Fibroblast of skin of left quadriceps (primary cell): ENCODE measurements at regions not wholly inside any gene's neighbourhood (a gene's known extent, or its start where the extent isn't known, plus 50 kb on each side); places are given as distances from the start of the nearest gene placed in this dataset.
"Not testable (repeated sequence)": the region's sequence is repeated elsewhere in the genome, so short reads cannot be mapped to it uniquely, and the experiment has no call there.

Experiments
- DNase-seq, 2 experiments: peaks; one replicate each; pipeline ENCODE4 v3.0.0-alpha.2; 2013; ENCODE audit warnings: low read depth in 2 of 2

- DNase-seq = not testable (repeated sequence)
Measured at GRCh38 chr7:6938284-6938683, 112.2 kb upstream of the CCZ1B start.

DNA sequence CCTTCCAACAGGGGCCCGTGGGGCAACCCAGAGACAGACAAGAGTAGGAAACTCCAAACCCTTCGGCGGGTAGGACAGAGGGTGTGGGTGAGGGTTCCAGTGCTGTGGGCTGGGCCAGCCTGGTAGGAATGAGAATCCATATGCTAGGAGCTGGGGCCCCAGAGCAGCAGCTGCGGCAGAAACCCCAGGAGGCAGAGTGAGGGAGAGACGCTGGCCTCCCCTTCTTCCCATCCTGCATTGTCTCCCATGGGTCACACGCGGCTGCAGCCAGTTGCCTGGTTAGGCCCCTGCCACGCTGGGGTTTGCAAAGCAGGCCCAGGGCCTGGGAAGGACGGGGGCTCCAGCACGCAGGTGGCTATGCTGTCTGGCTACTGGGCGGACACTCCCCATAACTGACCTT lies 113.1 kb upstream of the CCZ1B start:
- not testable (repeated sequence) for DNase-seq

GRCh38 chr7:6939896-6940295 lies 113.8 kb upstream of the CCZ1B start:
- not testable (repeated sequence) for DNase-seq

DNA sequence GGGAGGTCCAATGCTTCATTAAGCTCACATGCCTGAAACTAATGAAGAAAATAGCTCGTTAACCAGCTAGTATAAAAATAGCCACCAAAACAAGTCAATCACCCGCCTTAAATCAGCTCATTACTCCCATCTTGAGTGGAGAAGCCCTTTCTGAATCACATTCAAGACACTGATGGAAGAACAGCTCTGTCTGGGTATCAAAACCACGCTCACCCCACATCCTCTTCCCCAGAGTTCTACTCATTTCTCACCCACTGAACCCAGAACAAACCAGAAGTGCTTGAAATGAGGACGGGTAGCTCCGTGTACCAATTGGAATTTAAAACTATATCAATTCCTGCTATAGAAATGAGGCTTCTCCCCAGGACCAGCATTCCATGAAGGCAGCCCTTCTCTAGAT lies 120.8 kb upstream of the CCZ1B start:
- not testable (repeated sequence) for DNase-seq

DNA sequence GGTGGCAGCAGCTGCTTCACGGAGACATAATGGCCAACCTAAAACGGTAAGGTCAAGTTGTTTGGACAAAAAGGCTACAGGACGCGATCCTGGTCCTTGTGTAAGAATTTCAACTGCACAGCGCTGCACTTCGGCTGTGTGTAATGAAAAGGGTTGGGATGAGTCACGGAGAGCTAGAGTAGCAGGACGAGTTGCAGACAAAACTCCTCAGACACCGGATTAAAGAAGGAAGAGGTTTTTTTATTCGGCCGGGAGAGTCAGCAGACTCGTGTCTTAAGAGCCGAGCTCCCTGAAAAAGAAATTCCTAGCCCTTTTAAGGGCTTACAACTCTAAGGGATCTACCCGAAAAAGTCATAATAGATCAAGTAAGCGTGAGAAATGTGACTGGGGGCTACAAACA lies 124.2 kb upstream of the CCZ1B start:
- DNase-seq = not testable (repeated sequence)

DNA sequence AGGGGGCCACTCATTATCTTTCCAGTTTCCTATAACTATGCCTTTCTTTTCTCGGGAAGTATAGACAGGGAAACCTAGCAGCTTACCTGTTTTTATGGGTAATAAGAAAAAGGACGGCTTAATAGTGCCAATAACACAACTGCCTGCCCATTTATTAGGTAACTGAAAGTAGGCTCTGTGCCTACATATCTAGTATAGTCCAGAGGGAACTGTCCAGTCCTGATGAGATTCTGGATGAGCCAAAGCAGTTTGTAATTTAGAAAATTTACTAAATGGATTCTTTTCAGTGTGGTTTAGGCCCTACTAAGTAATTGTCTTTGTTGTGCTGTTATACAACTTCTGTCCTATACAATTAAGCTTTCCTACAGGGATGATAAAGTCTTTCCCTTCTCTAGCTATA lies 125.5 kb upstream of the CCZ1B start:
- DNase-seq = not testable (repeated sequence)

- DNase-seq = not testable (repeated sequence)
Measured at GRCh38 chr7:6953138-6953797, 127.2 kb upstream of the CCZ1B start.

GRCh38 chr7:6953798-6954181 lies 127.7 kb upstream of the CCZ1B start:
- DNase-seq = not testable (repeated sequence)

GRCh38 chr7:6955385-6955784 lies 129.3 kb upstream of the CCZ1B start:
- DNase-seq = not testable (repeated sequence)

DNA sequence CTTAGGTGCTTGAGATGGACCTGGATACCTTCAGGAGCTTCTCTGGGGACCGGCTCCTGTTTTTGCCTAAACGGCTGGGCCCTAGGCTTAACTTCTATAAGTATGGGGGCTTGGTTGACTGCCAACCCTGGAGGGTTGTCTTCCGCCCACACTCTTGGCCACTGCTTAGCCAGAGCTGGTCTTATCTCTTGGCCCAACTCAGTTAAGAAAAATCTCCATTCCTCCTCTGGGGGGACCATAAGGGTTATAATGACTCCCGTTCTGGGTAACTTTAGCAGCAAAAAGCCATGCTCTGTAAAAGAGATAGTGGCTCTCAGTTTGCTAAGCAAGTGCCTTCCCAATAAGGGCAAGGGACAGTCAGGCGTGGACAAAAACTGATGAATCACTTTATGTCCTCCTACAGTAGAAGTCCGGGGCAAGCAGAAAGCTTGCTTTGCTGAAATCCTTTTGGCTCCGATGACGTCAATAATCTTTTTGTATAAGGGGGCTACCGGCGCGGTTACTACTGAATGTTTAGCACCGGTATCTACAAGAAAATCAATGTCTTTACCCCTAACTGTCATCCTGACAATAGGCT lies 130.0 kb upstream of the CCZ1B start:
- DNase-seq = not testable (repeated sequence)

DNA sequence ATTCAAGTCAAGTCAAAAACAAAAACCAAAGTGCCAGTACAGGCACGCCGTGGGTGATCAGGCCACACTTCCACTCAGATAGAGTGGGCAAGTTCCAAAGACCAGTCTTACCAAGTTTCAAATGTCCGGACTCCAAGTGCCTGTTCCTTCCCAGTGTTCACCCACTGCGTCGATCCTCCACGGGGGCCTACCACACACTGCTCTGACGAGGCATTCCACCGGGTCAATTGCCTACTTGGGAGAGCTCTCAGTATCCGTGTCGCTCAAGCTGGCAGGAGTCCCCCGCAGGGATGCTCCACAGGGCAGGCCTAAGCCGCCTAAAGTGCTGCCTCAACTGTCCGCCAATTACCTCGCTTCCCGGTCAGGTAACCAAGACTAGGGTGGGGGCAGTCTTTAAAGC lies 132.3 kb upstream of the CCZ1B start:
- not testable (repeated sequence) for DNase-seq

- not testable (repeated sequence) for DNase-seq
Measured at GRCh38 chr7:6959942-6960341, 133.9 kb upstream of the CCZ1B start.

GRCh38 chr7:6962871-6963270 lies 136.8 kb upstream of the CCZ1B start:
- DNase-seq = not testable (repeated sequence)

- DNase-seq = not testable (repeated sequence)
Measured at GRCh38 chr7:6965051-6965450, 139.0 kb upstream of the CCZ1B start.

- not testable (repeated sequence) for DNase-seq
Measured at GRCh38 chr7:6970180-6970579, 144.1 kb upstream of the CCZ1B start.

DNA sequence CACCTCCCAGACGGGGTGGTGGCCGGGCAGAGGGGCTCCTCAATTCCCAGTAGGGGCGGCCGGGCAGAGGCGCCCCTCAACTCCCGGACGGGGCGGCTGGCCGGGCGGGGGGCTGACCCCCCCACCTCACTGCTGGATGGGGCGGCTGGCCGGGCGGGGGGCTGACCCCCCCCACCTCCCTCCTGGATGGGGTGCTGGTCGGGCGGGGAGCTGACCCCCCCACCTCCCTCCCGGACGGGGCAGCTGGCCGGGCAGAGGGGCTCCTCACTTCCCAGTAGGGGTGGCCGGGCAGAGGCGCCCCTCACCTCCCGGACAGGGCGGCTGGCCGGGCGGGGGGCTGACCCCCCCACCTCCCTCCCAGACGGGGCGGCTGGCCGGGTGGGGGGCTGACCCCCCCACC lies 148.8 kb upstream of the CCZ1B start:
- DNase-seq = not testable (repeated sequence)

- not testable (repeated sequence) for DNase-seq
Measured at GRCh38 chr7:6975346-6975745, 149.3 kb upstream of the CCZ1B start.

GRCh38 chr7:6977368-6977767 lies 151.3 kb upstream of the CCZ1B start:
- not testable (repeated sequence) for DNase-seq

GRCh38 chr7:6978326-6978725 lies 152.3 kb upstream of the CCZ1B start:
- DNase-seq = not testable (repeated sequence)

DNA sequence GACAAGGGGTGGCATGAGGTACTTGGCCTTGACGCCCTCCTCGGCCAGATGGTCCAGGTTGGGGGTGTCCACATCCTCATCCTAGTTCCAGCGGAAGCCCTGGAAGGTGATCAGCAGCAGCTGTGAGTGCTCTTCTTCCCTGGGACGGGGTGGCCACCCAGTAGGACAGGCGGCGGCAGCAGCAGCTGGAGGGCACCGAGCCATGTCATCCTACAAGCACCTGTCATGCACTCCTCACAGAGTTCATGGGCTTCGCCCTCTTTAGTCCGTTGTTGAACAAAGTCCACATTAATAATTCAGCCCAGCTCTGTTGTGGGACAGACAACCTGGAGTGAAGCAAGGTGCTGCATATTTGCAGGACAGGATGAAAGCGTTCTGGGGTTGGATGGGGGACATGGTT lies 153.4 kb upstream of the CCZ1B start:
- DNase-seq = not testable (repeated sequence)

GRCh38 chr7:6982375-6982774 lies 156.3 kb upstream of the CCZ1B start:
- DNase-seq = not testable (repeated sequence)

DNA sequence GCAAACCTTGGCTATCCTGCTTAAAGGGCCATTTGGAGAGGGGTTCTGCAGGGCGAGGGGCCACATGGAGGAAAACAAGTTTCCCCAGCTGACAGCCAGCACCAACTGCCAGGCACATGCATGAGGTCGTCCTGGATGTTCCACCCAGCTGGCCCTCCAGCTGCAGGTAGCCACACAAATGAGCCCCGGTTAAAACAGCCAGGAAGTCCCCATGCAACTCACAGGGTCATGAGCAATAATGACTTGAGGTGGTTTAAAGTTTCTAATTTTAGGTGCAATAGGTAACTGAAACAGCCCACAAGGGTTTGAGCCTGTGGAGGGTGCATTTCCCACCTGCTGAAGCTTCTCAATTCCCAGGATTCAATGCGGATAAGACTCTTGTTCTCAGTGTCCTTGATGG lies 160.8 kb upstream of the CCZ1B start:
- not testable (repeated sequence) for DNase-seq

DNA sequence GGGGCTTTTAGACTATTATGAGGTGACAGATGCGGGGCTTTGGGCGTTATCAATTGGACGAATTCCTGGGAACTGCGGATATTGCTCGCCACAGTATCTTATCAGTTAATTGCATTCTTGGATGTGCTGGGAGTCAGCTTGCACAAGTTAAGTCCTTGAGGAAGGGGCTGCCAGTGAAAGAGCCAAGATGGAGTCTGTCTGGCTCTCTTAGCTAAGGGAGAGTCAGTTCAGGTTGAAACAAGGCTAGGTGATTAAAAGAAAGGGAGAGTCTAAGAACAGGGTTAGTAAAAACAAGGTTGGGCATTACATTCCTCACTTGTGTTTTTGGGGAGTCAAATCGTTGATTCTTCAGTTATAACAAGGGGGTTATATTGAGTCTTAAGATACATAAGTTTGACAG lies 162.5 kb upstream of the CCZ1B start:
- not testable (repeated sequence) for DNase-seq

DNA sequence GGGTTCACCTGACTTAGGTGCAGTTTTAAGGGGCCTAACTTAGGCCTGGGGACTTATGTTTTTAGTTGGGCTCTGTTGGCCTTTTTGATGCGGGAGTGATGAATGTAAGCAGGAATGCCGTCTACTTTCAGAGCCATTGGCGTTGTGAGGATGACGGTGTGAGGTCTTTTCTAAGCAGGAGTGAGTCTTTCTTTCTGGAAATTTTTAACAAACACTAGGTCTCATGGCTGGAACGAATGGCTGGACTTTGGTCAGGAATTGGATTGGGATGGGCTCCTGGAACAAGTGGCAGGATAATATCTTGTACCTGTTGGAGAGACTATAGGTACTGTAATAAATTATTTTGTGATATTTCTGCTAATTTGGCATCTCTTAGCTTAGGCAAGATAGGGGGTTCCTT lies 163.9 kb upstream of the CCZ1B start:
- not testable (repeated sequence) for DNase-seq
